ENCODE measurements at regions not wholly inside any gene's neighbourhood (a gene's known extent, or its start where the extent isn't known, plus 50 kb on each side); places are given as distances from the start of the nearest gene placed in this dataset.

DNA sequence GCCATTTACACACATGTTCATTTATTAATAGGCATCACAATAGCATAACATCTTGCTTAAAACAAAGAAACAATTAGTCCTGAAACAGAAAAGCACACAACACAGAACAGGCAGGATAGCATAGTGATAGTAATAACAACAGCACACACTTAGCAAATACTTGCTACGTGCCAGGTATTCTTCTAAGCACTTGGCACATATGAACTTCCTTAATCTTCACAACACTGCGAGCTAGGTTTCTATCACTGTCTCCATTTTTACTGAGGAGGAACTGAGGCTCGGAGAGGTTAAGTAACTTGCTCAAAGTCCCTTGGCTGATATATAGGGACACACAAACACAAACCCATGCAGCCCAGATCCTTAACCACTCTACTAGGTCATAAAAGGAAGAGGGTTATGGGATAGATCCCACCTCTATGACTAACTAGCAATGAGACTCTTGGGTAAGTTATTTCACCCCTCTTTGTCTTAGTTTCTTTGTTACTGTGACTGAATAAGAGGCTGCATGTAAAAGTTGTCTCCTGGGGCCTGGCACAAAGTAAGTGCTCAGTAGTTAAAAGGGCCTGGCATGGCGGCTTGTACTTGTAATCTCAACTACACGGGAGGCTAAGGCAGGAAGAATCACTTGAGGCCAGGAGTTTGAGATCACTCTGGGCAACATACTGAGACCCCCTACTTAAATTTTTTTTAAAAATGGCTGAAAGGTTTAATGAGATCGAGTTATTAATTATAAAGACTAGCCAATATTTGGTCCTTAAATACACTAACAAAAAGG is 181.0 kb upstream of the RHOBTB1 start:
- Mint-ChIP-seq H3K27me3 (ENCODE audit: insufficient read depth, unreplicated experiment) (no peaks in the 10 kb centered on the region), H3K4me3 (ENCODE audit: unreplicated experiment) (no peak overlapping the region), H3K9me3 (ENCODE audit: unreplicated experiment) (no peaks in the 10 kb centered on the region), H3K36me3 (ENCODE audit: insufficient read depth, unreplicated experiment) (no peaks in the 10 kb centered on the region), H3K27ac (ENCODE audit: low read depth, unreplicated experiment) (no peak overlapping the region), H3K4me1 (ENCODE audit: insufficient read depth, unreplicated experiment) (no peaks in the 10 kb centered on the region)
- no peak for DNase-seq (ENCODE audit: unreplicated experiment)
- TF ChIP-seq, protein P1, sequence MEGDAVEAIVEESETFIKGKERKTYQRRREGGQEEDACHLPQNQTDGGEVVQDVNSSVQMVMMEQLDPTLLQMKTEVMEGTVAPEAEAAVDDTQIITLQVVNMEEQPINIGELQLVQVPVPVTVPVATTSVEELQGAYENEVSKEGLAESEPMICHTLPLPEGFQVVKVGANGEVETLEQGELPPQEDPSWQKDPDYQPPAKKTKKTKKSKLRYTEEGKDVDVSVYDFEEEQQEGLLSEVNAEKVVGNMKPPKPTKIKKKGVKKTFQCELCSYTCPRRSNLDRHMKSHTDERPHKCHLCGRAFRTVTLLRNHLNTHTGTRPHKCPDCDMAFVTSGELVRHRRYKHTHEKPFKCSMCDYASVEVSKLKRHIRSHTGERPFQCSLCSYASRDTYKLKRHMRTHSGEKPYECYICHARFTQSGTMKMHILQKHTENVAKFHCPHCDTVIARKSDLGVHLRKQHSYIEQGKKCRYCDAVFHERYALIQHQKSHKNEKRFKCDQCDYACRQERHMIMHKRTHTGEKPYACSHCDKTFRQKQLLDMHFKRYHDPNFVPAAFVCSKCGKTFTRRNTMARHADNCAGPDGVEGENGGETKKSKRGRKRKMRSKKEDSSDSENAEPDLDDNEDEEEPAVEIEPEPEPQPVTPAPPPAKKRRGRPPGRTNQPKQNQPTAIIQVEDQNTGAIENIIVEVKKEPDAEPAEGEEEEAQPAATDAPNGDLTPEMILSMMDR (IDR thresholded peaks at IDR 0.05; ENCODE audit: unreplicated experiment), result no peak
- ChIA-PET POLR2A (interaction anchor here (0.9 kb wide), 1 partner anchor 25 kb away, joined by 4 read pairs; no protein-coding TSS in a partner anchor), CTCF (interaction anchor here (1.0 kb wide), 1 partner anchor 16 kb away, joined by 4 read pairs; no protein-coding TSS in a partner anchor)
- intact Hi-C loops (cut with micrococcal nuclease), result no loop called here
- no TSS peak for BruUV-seq (replicated peaks)

- Mint-ChIP-seq H3K4me1 (ENCODE audit: insufficient read depth, unreplicated experiment) (no peaks in the 10 kb centered on the region), H3K36me3 (ENCODE audit: insufficient read depth, unreplicated experiment) (no peaks in the 10 kb centered on the region), H3K27ac (ENCODE audit: low read depth, unreplicated experiment) (no peak overlapping the region), H3K9me3 (ENCODE audit: unreplicated experiment) (no peaks in the 10 kb centered on the region), H3K4me3 (ENCODE audit: unreplicated experiment) (no peak overlapping the region), H3K27me3 (ENCODE audit: insufficient read depth, unreplicated experiment) (no peaks in the 10 kb centered on the region)
- BruUV-seq (replicated peaks), result no TSS peak
- CTCF ChIA-PET, result interaction anchor here (0.5 to 0.6 kb wide), 2 partner anchors 352 to 1075 kb away, joined by 3 to 4 read pairs; no protein-coding TSS in a partner anchor
- intact Hi-C loops (cut with micrococcal nuclease), result no loop called here
- DNase-seq (ENCODE audit: unreplicated experiment), result no peak
- TF ChIP-seq, protein P1 (IDR thresholded peaks at IDR 0.05; ENCODE audit: unreplicated experiment), result no peak
- POLR2A ChIA-PET, result no interaction called here
Measured at GRCh38 chr10:61120805-61121204, 176.8 kb upstream of the RHOBTB1 start.

GRCh38 chr10:61119573-61119972 is 175.6 kb upstream of the RHOBTB1 start:
- no peaks in the 10 kb centered on the region for H3K9me3 Mint-ChIP-seq (ENCODE audit: unreplicated experiment)
- ChIA-PET POLR2A (no interaction called here), CTCF (interaction anchor here (1.1 kb wide), 1 partner anchor 22 kb away, joined by 3 read pairs; no protein-coding TSS in a partner anchor)
- no peak overlapping the region for H3K27ac Mint-ChIP-seq (ENCODE audit: low read depth, unreplicated experiment)
- DNase-seq (ENCODE audit: unreplicated experiment), result no peak
- intact Hi-C loops (cut with micrococcal nuclease), result no loop called here
- H3K4me1 Mint-ChIP-seq (ENCODE audit: insufficient read depth, unreplicated experiment), result no peaks in the 10 kb centered on the region
- no TSS peak for BruUV-seq (replicated peaks)
- no peak overlapping the region for H3K4me3 Mint-ChIP-seq (ENCODE audit: unreplicated experiment)
- H3K36me3 Mint-ChIP-seq (ENCODE audit: insufficient read depth, unreplicated experiment), result no peaks in the 10 kb centered on the region
- TF ChIP-seq, protein P1 (IDR thresholded peaks at IDR 0.05; ENCODE audit: unreplicated experiment), result no peak
- H3K27me3 Mint-ChIP-seq (ENCODE audit: insufficient read depth, unreplicated experiment), result no peaks in the 10 kb centered on the region

DNA sequence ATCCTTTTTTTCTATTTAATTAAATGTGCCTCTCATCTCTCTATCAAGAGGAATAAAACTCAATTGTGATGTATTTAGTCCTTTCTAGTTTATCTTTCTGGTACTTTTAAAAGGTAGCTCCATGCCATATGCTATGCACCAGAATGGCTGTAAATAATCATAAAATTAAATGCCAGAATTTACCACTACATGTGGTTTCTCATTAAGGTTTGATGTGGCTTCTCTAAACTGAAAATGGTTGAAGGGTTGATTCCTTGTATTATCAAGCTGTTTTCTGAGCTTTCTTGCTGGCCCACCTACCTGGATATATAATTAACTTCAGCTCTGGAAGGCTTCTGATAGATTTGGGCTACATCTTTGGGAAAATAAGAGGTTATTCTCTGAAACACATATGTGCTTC is 171.9 kb upstream of the RHOBTB1 start:
- TF ChIP-seq, protein P1 (IDR thresholded peaks at IDR 0.05; ENCODE audit: unreplicated experiment), result no peak
- Mint-ChIP-seq H3K27me3 (ENCODE audit: insufficient read depth, unreplicated experiment) (no peaks in the 10 kb centered on the region), H3K9me3 (ENCODE audit: unreplicated experiment) (no peaks in the 10 kb centered on the region), H3K36me3 (ENCODE audit: insufficient read depth, unreplicated experiment) (no peaks in the 10 kb centered on the region), H3K4me3 (ENCODE audit: unreplicated experiment) (no peak overlapping the region), H3K4me1 (ENCODE audit: insufficient read depth, unreplicated experiment) (no peaks in the 10 kb centered on the region), H3K27ac (ENCODE audit: low read depth, unreplicated experiment) (no peak overlapping the region)
- intact Hi-C loops (cut with micrococcal nuclease), result no loop called here
- ChIA-PET POLR2A (interaction anchor here (0.6 kb wide), 1 partner anchor 1670 kb away, joined by 3 read pairs; no protein-coding TSS in a partner anchor), CTCF (interaction anchor here (0.6 kb wide), 1 partner anchor 64 kb away, joined by 3 read pairs; no protein-coding TSS in a partner anchor)
- no TSS peak for BruUV-seq (replicated peaks)
- DNase-seq (ENCODE audit: unreplicated experiment), result no peak
